Hepatocyte (in vitro differentiated cells): ENCODE measurements at regions not wholly inside any gene's neighbourhood (a gene's known extent, or its start where the extent isn't known, plus 50 kb on each side); places are given as distances from the start of the nearest gene placed in this dataset.

Experiments
- EZH2phosphoT487 ChIP-seq: fragments of 200-600 bp; sonication (generic); IDR thresholded peaks from one replicate; pipeline ENCODE4 v1.6.1; 2018; ENCODE audit warnings: antibody characterized with exemption, mild to moderate bottlenecking, low read depth, moderate library complexity; ENCODE audit not compliant: unreplicated experiment, severe bottlenecking
- TF ChIP-seq, protein P1 (sequence below): fragments of 200-600 bp; sonication (generic); IDR thresholded peaks from 2 replicates; pipeline ENCODE4 v1.5.1; 2016; ENCODE audit warnings: antibody characterized with exemption, mild to moderate bottlenecking; ENCODE audit not compliant: poor library complexity

DNA sequence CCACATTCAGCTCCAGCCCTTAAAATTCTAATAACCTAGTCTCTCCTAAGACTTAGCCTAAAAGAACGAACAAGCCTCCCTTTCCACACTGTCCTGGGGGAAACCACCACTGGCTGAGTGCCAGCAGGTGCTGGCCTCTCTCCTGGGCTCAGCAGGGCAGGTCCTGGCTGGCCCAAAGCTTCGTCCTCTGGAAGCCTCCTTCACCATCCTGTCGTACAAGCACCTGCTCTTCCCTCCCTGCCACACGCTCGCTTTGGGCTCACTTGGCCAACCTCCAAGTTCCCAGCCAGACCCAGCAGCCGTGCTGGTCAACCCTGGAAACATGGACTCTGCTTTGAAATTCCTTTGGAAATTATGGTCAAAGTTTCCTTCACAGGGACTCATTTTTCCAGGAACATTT is 58.2 kb upstream of the SLC25A33 start:
- TF ChIP-seq, protein P1, sequence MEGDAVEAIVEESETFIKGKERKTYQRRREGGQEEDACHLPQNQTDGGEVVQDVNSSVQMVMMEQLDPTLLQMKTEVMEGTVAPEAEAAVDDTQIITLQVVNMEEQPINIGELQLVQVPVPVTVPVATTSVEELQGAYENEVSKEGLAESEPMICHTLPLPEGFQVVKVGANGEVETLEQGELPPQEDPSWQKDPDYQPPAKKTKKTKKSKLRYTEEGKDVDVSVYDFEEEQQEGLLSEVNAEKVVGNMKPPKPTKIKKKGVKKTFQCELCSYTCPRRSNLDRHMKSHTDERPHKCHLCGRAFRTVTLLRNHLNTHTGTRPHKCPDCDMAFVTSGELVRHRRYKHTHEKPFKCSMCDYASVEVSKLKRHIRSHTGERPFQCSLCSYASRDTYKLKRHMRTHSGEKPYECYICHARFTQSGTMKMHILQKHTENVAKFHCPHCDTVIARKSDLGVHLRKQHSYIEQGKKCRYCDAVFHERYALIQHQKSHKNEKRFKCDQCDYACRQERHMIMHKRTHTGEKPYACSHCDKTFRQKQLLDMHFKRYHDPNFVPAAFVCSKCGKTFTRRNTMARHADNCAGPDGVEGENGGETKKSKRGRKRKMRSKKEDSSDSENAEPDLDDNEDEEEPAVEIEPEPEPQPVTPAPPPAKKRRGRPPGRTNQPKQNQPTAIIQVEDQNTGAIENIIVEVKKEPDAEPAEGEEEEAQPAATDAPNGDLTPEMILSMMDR = no peak
- no peak for TF ChIP-seq EZH2phosphoT487
